HG03460 (cell line): ENCODE measurements at regions not wholly inside any gene's neighbourhood (a gene's known extent, or its start where the extent isn't known, plus 50 kb on each side); places are given as distances from the start of the nearest gene placed in this dataset.

ENCODE experiments used
- ATAC-seq: cut with Tn5 transposase; IDR thresholded peaks from one replicate; pipeline ENCODE4 v1.9.1; 2021; ENCODE audit not compliant: unreplicated experiment

DNA sequence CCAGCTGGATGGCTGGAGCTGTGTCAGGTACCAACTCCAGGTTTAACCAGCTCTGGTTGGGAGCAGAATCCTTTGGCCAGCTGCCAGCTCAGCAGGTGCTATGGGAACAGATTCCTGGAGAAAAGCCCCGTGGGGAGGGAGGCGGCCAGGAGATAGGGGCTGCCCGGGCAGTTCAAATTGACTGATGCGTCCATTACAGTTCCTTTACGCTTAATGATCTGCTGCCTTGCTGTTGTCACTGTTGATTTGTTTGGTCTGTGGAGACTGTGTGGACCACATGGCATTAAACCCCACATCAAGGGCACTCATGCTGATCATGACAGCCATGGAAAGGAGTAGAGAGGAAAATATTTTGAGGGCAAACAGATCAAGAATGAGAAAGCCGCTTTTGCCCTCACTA is 200.0 kb downstream of the TSN start:
- ATAC-seq, result no peak

DNA sequence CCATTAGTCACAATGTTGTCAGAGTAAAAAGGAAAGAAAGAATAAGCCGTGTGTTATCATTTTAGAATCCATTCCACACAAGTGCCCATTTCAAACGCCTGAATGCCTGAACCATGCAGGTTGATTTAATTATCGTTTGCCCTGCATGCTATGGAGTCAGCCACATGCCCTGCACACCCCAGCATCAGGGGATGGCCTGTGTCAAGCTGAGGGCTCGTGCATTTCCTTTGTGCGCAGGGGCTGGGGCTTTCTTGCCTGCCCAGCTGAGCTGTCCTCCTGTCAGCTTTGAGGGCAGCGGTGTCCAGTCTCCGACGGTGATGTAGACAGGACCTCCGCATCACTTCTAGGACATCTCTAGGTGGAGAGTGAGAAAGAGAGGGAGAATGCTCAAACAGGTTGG is 200.4 kb downstream of the TSN start:
- no peak for ATAC-seq

DNA sequence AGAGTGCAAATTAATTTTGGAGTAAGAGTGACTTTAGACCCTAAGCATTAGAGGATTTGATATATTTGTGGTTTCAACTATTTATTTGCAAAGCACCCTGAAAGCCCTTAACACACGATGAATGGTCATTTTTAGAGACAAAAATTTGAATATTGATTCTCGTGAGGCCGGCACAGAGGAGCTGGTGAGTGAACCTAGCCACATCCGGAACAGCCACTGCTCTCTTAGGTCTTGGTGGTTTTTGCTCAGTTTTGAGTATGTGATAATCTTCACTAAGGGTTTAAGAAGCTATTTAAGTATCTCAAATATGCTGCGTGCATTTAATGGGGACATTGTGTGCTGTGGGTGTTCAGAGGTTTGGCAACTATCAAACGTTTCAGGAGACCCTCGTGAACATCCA is 204.8 kb downstream of the TSN start:
- peak; percentile 71 for ATAC-seq

DNA sequence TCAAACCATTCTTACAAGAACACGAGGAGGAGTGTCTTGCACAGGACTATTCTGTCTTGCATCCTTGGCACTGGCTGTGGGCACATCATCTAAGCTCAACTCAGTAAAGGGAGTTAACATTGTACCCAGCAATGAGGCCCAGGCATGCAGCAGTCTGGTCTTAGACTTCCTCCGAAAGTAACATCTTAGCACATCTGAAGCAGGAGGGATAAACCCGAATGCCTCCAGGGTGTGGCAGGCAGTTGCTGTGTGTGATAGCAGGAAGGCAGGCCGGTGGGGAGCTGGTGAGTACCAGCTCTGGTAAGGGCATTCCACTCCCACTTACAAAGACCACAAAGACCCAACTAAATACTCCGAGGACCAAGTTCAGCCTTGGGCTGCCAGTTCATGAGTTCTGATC is 206.3 kb downstream of the TSN start:
- no peak for ATAC-seq

DNA sequence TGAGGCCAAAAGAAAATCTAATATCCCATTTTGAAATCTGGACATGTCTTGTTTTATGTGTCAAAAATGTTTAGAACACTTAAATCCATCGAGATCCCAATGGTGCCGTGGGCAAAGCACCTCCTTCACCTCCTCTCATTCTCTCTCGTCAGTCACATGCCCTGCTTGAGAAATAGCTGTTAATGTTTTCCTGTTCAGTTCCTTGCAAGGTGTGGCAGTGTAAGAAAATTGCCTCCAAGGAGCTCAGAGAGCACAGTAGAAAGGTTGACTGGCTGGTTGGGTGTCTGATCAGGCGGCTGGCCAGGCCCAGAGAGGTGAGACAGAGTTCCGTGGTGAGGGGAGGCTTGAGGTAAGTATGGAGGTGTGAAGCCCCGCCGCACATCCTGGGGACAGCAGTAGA is 210.2 kb downstream of the TSN start:
- ATAC-seq, result no peak

DNA sequence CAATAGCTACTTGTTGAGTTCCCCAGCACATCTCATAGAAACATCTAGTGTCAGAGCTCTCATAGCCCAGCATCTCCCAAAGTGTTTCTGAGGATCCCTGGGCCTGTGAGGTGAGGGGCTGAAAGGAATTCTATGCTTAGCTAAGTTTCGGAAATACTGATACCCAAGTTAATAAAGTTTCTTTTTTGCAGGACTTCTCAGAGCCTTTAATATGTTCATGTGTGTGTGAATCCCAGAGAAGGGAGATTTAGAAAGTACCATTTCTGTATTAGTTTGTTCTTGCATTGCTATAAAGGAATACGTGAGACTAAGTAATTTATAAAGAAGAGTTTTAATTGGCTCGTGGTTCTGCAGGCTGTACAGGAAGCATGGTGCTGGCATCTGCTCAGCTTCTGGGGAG is 211.2 kb downstream of the TSN start:
- no peak for ATAC-seq

DNA sequence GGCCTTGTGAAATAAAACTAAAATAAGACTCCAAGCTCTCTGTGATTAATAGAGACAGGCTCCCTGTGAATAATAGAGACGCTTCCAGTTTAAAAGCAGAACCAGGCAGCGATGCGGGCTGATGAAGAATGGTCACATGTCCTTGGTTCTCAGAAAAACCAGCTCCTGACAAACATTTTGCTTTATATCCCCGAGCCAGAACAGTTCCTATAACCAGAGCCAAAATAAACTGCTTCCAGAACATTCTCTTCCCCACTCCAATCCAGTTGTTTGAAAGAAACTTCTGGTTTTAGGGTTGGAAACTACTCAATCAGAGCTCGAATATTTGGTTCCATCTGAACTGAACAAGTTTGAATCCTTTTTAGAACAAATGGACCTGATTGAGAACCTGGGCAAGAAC is 213.7 kb downstream of the TSN start:
- no peak for ATAC-seq

DNA sequence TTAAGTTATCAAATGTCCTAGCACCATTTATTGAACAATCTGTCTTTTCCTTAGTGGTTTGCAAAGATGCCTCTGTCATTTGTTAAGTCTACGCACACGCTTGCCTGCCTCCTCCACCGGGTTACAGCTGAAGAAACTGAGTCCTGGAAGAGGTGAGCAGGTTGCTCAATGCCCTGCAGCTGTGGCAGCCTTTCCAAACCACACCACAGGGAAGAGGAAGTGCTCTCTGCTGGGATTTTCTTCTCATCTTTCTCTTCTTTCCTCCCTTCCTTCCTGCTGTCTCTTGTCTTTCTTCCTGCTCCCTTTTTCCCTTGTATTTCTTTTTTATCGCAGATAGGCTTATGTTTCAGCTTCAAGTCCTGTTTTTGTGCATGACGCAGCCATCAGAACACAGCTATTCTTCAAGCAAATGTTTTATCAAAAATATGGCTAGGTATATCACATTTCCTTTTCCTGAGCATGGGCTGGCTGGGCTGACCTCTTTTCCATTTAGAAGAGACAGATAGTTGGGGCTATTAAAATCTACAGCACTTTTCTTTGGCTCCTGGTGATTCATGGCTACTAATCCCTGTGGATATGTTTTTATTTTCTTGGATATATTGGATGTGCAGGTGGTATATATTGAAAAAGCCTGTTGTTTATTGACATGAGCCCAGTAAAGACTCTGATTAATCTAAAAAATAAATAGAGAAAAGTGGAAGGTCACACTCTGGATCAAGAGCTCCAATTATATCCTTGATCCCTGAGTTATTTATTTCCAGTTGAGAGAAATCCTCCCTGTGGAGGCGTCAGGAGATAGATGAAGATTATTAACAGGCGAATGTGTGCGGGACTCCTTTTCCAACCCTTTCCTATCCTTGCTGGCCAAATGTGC is 214.6 kb downstream of the TSN start:
- ATAC-seq, result no peak

DNA sequence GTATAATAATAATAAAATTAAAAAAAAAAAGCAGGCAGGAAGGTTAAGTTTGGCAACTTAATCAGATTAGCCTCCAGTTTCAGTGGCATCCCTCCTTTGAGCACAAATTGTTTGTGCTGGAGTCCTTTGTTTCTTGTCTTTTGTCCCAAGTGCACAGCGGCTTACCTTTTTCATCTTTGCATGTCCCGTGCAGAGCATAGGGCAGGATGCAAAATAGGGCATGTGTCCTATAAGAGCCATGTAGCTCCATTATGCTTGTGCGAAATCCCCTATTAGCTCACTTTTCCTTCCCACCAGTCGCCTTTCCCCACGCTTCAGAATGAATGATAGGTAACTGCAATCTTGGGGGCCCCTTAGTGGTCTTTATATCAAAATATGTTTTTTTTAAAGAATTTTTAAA is 216.8 kb downstream of the TSN start:
- ATAC-seq, result no peak

DNA sequence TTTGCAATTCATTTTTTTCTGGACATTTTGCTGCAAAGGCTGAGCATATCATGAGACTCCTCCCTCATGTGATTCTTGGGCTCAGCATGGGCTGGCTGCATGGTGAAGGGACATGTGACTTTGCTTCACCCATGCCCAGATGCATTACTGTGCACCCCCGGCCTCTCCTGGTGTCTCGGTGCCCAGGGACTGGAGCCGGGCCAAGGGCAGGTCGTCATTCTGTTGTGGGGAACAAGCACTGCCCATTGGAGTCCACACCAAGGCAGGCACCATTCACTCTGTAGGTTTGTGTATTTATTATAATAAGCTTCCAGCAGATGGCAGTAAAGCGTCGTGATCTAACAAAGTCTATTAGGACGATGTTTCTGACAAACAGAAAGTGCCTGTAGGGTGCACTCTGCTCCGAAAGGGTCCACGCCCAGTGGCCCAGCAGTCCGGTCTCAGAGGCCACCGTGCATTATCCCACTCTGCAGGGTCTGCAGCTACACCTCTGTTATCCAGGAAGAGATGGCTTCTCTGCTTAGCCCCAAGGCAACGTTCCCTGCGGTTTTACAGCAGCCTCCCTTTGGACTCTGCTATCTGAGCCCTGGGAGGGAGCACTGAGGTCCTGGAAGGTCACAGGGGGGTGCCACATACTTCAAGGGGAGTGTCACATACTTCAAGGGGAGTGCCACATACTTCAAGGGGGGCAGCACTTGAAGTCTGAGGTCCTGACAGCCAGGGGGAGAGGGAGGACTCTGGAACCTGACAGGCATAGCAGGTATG is 219.6 kb downstream of the TSN start:
- peak; percentile 96 for ATAC-seq

DNA sequence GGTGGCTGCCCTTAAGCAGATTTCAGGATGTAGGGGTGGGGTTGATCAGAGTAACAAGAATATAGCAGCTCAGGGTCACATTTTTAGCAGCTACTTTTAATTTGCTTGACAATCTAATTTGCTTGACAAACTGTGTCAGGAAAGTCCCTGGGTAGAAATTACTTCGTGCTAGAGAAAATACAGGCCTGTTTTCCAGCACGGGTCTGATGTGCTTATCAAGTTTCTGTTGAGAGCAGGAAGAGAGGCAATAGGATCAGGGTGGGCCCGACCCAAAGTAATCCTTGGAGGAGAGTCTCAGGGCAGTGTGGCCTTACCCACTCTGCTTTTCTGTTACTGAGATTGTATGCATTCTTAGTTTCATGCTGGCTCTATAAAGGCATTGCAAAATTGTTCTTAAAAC is 221.5 kb downstream of the TSN start:
- no peak for ATAC-seq

DNA sequence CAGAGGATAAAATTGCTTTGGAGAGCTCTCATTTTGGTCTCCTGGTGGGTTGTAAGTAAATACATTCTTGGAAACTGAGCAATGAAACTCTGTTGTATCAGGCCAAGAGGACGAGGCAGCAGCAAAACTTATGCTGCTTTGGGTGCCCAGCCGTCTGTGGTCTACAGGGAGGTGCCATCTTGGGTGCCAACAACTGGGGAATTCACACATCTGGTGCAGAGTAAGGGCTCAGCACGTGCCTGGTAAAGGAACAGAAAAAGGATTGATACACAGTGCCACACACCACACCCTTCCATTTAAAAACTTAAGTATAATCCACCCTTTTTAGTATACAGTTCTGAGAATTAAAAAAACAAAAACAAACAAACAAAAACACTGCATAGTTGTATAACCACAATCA is 221.9 kb downstream of the TSN start:
- ATAC-seq, result no peak

DNA sequence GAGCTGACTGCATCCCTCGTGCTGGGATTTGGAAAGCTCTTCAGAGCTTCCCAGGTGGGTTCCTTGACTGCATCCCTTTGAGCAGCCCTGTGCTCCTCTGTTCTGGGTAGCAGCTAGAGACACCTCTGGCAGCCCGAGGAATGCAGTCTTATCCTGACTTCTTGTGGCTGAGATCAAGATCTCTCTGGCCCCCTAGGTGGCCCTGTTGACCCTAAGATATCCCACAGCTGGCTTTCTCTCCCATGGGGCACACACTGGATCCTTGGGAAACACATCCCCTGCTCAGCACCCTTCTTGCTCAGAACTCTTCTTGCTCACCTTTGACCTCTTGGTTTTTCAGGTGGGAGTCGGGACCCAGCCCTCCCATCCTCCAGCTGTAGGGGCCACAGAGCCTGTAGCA is 237.2 kb downstream of the TSN start:
- no peak for ATAC-seq

DNA sequence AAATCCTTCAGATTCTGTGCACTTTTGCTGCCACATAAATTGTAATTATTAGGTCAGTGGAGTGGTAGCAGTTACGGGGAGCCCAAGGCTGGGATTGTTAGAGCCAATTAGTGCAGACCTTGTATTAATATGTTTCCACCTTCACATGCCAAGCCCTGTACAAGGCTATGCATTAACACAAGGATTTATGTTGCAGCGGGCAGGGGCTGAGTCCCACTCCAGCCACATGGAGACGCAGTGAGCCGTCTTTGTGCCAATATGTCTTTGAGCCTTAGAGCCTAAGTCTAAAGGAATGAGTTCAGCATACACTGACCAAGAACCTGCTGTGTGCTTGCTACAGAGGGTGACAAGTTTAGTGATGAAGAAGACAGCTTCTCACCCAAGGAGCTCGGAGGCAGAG is 238.2 kb downstream of the TSN start:
- ATAC-seq, result no peak

DNA sequence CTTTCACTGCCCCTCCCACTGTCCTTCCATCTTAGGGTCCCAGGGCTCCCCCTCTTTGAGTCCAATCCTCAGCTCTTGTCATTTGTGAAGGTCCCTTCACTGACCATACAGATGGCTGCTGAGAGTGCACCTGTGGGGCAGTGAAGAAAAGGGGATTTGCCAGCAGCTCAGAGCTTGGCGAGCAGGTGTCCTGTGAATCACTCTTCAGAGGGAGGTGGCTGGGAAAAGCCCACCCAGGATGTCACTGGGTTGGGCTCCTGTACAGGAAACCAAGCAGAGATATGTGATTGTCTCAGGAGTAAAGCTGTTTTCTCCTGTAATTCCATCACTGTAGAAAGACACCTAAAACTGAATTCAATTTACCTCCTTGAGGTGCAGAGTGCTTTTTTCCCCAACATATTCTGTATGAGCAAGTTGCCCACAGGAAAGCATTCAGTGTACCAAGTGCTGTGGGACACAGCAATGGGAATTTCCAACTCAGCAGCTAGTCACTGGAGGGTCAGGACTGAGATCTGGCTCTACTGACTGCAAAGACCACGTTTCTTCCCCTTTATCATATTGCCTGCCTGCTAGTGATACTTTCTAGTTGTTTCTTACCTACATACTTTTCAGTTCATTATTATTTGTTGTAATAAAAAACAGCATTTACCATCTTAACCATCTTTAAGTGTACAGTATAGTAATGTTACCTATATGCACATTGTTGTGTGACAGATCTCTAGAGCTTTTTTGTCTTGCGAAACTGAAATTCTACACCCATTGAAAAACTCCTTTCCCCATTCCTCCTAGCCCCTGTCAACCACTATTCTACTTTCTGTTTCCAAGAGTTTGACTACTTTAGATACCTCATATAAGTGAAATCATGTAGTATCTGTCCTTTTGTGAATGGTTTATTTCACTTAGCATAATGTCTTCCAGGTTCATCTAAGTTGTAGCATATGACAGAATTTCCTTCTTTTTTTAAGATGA is 239.1 kb downstream of the TSN start:
- ATAC-seq, result no peak

DNA sequence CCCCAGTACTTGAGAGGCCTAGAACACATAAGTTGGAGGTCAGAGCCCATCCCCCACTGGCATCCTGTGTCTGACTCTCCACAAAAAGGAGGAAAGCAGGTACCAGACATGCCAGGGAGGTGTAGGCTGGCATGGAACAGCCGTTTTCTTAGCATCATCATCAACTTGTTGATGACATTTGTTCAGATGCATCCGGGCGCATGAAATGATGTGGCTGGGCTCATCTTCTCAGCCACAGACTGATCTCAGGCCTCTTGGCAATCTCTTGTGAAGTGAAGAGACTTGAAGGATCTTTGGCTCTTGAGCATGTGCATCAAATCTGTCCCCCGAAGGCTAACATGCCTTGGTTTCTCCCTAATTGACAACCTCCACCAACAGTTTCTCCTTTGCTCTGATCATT is 243.3 kb downstream of the TSN start:
- ATAC-seq, result no peak

DNA sequence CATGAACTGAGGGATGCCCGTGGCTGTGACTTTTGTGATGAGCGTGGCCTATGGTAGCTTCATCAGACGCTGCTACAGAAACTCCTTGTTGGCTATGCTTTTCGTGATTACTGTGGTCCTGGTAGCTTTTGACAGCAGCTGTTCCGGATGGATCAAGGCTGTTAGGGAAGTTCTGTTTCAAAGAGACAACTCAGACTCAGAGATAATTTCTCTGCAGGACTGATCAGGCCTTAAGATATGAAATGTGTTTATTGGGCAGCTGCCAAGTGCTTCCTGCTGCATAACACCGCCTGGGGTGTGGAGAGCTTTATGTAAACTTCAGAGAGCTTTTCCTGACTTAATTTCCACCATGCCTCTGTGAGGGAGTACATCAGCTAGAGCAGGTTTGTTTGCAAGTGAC is 243.8 kb downstream of the TSN start:
- ATAC-seq, result no peak

DNA sequence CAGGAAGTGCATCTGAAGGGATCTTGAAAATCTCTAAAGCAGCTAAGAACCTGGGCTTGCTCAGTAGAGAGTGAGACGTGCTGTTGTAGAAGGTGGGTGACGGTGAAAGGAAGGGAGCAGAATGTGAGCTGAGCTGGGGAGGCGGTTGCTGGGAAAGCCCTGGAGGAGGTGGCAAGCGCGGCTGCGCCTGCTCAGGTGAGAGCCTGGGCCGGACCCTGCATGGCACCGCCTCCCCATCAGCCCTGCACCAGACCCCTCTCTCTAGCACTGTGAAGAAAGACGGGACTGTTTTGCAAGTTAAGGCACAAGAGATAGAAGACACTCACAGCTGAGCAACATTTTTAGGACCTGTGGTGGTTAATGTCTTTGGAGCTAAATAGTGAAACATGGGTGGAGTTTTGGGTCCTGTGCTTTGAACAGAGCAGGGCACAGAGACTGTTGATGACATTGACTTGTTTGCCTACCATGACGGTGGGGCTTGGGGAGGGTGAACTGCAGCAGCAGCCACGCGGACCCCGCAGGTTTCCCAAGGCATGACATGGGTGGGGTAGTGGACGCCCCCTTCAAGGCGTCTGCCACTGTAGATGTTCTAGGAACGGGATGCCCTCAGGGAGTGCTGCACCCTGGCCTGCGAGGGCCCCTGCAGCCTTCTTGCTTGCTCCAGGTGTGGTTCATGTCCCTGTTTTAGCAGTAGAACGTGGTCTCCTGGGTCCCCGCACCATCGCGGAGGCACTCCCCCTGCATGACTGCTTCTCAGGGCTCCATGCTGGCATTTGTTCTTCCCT is 245.3 kb downstream of the TSN start:
- no peak for ATAC-seq

DNA sequence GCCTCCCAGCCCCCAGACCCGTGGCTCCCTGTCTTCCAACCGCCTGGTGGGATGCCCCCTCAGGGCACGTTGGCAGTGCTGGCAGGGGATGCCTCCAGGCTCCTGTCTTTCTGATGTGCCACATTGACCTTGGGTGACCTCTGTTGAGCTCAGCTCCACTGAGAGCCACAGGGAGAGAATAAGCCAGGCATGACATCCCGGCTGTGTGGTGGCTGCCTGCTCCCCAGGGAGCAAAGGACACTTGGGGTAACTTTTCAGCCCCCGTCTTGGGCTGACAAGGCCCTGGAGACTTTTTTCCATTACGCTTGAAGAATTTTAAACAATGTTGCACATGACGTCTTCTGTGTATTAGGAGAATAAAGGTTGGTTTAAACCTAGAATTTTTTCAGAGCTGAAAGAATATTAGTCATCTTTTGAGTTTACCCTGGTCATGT is 246.0 kb downstream of the TSN start:
- ATAC-seq, result no peak

DNA sequence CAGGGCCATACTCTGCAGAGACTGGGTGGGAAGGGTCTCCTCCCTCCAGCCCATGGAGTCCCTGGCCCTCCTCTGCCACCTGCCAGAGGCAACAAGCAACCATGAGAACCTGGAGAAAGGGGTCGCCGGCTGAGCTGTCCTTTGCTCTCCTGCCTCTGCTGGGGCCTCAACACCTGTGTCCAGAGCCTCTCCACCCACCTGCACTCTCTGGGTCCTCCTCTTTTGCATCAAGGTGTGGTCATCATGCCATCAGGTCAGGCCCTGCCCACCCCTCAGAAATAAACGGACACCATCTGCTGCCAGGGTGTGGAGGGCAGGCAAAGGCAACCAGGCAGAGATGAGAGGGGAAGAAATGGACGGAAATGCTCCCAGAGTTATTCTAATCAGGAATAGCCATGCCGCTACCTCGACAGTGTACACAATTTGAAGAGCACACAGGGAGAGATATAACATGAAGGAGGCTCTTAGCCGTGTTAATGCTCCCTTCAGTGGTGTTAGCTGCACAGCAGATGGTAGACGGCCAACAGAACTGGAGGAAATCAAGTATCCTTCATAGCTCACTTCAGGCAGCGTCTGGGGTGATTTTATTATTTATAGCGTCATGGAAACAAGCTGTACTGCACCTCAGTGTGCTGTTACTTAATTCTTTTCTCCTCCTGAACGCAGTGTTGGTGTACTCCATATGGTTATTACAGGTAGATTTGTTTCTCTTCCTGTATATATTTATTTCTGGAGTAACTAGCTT is 247.9 kb downstream of the TSN start:
- ATAC-seq, result no peak
